ENCODE measurements at regions not wholly inside any gene's neighbourhood (a gene's known extent, or its start where the extent isn't known, plus 50 kb on each side); places are given as distances from the start of the nearest gene placed in this dataset.

DNA sequence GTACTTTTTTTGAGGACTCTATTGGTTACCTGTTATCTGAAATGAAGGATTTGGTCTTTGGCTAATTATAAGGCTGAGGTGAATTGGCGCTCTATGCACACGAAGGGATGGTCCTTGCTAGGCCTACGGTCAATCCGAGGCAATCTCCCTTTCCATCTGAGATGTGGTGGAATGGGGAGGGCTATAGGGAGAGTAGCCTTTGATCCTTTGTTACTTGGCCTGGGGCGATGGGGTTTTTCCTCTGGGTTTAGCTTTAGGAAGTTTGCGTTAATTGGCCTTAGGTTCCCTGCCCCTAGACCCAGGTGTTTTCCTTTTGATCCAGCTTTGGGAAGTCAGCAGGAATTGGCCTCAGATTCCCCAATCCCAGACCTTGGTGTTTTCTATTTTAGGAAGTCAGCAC lies 102.1 kb upstream of the C9orf72 start:
- Histone ChIP-seq H3K9ac (ENCODE audit: low read length) (no peak overlapping the region), H2BK120ac (ENCODE audit: insufficient read depth, low read length, poor library complexity) (no peak overlapping the region), H2BK12ac (ENCODE audit: low read length) (no peak overlapping the region), H2AFZ (ENCODE audit: insufficient read depth, low read length, poor library complexity) (no peak overlapping the region), H2BK5ac (ENCODE audit: low read depth, low read length, poor library complexity) (no peak overlapping the region), H4K12ac (ENCODE audit: low read depth, low read length) (no peak overlapping the region), H3K4me2 (ENCODE audit: low read length) (no peak overlapping the region), H3K79me2 (ENCODE audit: control insufficient read depth, insufficient read depth, low read length, poor library complexity) (no peaks in the 10 kb centered on the region), H2AK5ac (ENCODE audit: low read length) (no peak overlapping the region), H3K79me1 (ENCODE audit: low read length) (no peaks in the 10 kb centered on the region), H3K23ac (ENCODE audit: low read length) (no peak overlapping the region), H4K8ac (ENCODE audit: low read depth, low read length) (no peak overlapping the region), H4K91ac (ENCODE audit: low read depth, low read length) (no peak overlapping the region), H3K27me3 (ENCODE audit: insufficient read depth, low read length) (no peaks in the 10 kb centered on the region), H3K4me1 (ENCODE audit: control insufficient read depth in 1 of 2, insufficient read depth in 2 of 2, low read length in 2 of 2) (peaks cover 0 to 3% of the 10 kb centered on the region in 2 experiments), H3K14ac (ENCODE audit: low read length) (no peak overlapping the region), H3K18ac (ENCODE audit: low read length) (no peak overlapping the region), H3K9me3 (ENCODE audit: insufficient read depth, low read depth, low read length) (no peaks in the 10 kb centered on the region), H3K4me3 (ENCODE audit: low read depth, low read length) (no peak overlapping the region), H3K27ac (ENCODE audit: low read depth, low read length) (no peak overlapping the region), H3K36me3 (ENCODE audit: control insufficient read depth in 1 of 2, insufficient read depth in 2 of 2, low read length in 2 of 2) (no peaks in the 10 kb centered on the region), H3K4ac (ENCODE audit: low read depth, low read length) (no peak overlapping the region)
- no peak for DNase-seq
- WGBS (ENCODE audit: extremely low coverage, insufficient coverage, insufficient read length), result no CpG with 5 or more reads among the region's 6 CpGs

DNA sequence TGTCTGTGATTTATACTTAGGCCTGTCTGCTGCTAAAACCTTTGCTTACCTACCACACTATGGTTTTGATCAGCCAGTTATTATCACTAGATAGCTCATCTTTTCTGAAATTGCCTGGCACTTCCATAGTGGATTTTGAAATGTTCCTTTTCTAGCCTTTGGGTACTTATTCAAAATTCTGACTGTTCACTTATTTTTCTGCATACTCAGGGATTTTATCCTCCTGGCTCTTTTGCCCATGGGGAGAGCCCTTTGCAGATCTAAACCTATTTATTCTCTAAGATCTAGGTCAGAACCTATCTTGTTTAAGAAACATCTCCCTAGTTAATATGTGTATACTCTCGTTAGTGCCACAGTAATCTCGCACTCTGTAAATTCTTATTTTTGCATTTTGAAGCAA lies 103.5 kb upstream of the C9orf72 start:
- no peak overlapping the region for H2AK5ac ChIP-seq (ENCODE audit: low read length)
- H3K79me2 ChIP-seq (ENCODE audit: control insufficient read depth, insufficient read depth, low read length, poor library complexity), result no peaks in the 10 kb centered on the region
- no peak overlapping the region for H4K91ac ChIP-seq (ENCODE audit: low read depth, low read length)
- no peak overlapping the region for H2BK5ac ChIP-seq (ENCODE audit: low read depth, low read length, poor library complexity)
- H3K23ac ChIP-seq (ENCODE audit: low read length), result no peak overlapping the region
- H3K4ac ChIP-seq (ENCODE audit: low read depth, low read length), result no peak overlapping the region
- no peak overlapping the region for H3K14ac ChIP-seq (ENCODE audit: low read length)
- no peak for DNase-seq
- H2AFZ ChIP-seq (ENCODE audit: insufficient read depth, low read length, poor library complexity), result no peak overlapping the region
- no CpG with 5 or more reads among the region's 2 CpGs for WGBS (ENCODE audit: extremely low coverage, insufficient coverage, insufficient read length)
- no peak overlapping the region for H4K12ac ChIP-seq (ENCODE audit: low read depth, low read length)
- H3K27me3 ChIP-seq (ENCODE audit: insufficient read depth, low read length), result no peaks in the 10 kb centered on the region
- no peak overlapping the region for H2BK12ac ChIP-seq (ENCODE audit: low read length)
- no peak overlapping the region for H3K18ac ChIP-seq (ENCODE audit: low read length)
- no peak overlapping the region for H2BK120ac ChIP-seq (ENCODE audit: insufficient read depth, low read length, poor library complexity)
- peaks cover 0 to 3% of the 10 kb centered on the region in 2 experiments for H3K4me1 ChIP-seq (ENCODE audit: control insufficient read depth in 1 of 2, insufficient read depth in 2 of 2, low read length in 2 of 2)
- no peaks in the 10 kb centered on the region for H3K79me1 ChIP-seq (ENCODE audit: low read length)
- no peak overlapping the region for H3K27ac ChIP-seq (ENCODE audit: low read depth, low read length)
- no peak overlapping the region for H4K8ac ChIP-seq (ENCODE audit: low read depth, low read length)
- no peaks in the 10 kb centered on the region for H3K36me3 ChIP-seq (ENCODE audit: control insufficient read depth in 1 of 2, insufficient read depth in 2 of 2, low read length in 2 of 2)
- no peak overlapping the region for H3K9ac ChIP-seq (ENCODE audit: low read length)
- H3K4me2 ChIP-seq (ENCODE audit: low read length), result no peak overlapping the region
- no peak overlapping the region for H3K4me3 ChIP-seq (ENCODE audit: low read depth, low read length)
- H3K9me3 ChIP-seq (ENCODE audit: insufficient read depth, low read depth, low read length), result no peaks in the 10 kb centered on the region

DNA sequence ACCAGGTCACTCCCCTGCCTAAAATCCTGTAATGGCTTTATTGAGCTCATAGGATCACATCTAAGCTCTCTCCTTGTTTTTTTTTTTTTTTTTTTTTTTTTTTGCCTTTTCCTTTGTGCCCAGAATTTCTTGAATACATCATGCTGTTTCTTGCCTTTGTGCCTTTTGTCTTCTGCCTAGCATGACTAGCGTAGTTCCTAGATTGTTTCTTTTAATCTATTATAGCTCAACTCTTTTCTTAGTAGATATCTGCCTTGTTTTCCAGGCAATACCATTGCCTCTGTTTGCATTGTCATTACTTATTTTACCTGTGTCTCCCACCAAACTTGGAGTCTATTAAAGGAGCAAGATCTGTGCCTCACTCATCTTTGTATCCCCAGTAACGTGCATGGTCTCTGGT lies 106.1 kb upstream of the C9orf72 start:
- Histone ChIP-seq H2BK12ac (ENCODE audit: low read length) (no peak overlapping the region), H4K8ac (ENCODE audit: low read depth, low read length) (no peak overlapping the region), H4K12ac (ENCODE audit: low read depth, low read length) (no peak overlapping the region), H2AK5ac (ENCODE audit: low read length) (no peak overlapping the region), H2BK5ac (ENCODE audit: low read depth, low read length, poor library complexity) (no peak overlapping the region), H3K36me3 (ENCODE audit: control insufficient read depth in 1 of 2, insufficient read depth in 2 of 2, low read length in 2 of 2) (no peaks in the 10 kb centered on the region), H3K9me3 (ENCODE audit: insufficient read depth, low read depth, low read length) (no peaks in the 10 kb centered on the region), H3K18ac (ENCODE audit: low read length) (no peak overlapping the region), H3K9ac (ENCODE audit: low read length) (no peak overlapping the region), H3K4me3 (ENCODE audit: low read depth, low read length) (no peak overlapping the region), H3K79me2 (ENCODE audit: control insufficient read depth, insufficient read depth, low read length, poor library complexity) (no peaks in the 10 kb centered on the region), H2AFZ (ENCODE audit: insufficient read depth, low read length, poor library complexity) (no peak overlapping the region), H3K27me3 (ENCODE audit: insufficient read depth, low read length) (no peaks in the 10 kb centered on the region), H3K27ac (ENCODE audit: low read depth, low read length) (no peak overlapping the region), H4K91ac (ENCODE audit: low read depth, low read length) (no peak overlapping the region), H3K4me1 (ENCODE audit: control insufficient read depth in 1 of 2, insufficient read depth in 2 of 2, low read length in 2 of 2) (peaks cover 0 to 3% of the 10 kb centered on the region in 2 experiments), H3K4me2 (ENCODE audit: low read length) (no peak overlapping the region), H3K4ac (ENCODE audit: low read depth, low read length) (no peak overlapping the region), H3K23ac (ENCODE audit: low read length) (no peak overlapping the region), H2BK120ac (ENCODE audit: insufficient read depth, low read length, poor library complexity) (no peak overlapping the region), H3K14ac (ENCODE audit: low read length) (no peak overlapping the region), H3K79me1 (ENCODE audit: low read length) (no peaks in the 10 kb centered on the region)
- no CpG with 5 or more reads among the region's 2 CpGs for WGBS (ENCODE audit: extremely low coverage, insufficient coverage, insufficient read length)
- DNase-seq, result no peak

DNA sequence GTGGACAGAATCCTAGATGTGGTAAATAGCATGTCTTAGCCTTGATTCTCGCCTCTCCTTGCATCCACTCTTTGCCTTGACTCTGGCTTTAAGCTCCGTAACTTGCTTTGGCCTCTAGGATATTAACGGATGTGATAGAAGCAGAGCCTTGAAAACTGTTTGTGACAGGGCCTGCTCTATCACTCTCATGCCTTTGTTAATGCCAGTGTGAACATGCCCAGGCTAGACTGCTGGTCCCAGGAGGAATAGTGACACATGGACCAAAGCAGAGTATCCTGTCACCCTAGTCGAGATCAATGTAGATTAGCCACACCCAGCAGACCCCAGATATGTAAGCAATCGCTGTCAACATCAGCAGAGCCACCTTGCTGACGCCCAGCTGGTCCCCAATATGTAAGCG lies 109.9 kb upstream of the C9orf72 start:
- no CpG with 5 or more reads among the region's 7 CpGs for WGBS (ENCODE audit: extremely low coverage, insufficient coverage, insufficient read length)
- H3K79me2 ChIP-seq (ENCODE audit: control insufficient read depth, insufficient read depth, low read length, poor library complexity), result no peaks in the 10 kb centered on the region
- H2AFZ ChIP-seq (ENCODE audit: insufficient read depth, low read length, poor library complexity), result no peak overlapping the region

More for the DNA sequence above, 109.9 kb upstream of the C9orf72 start:
- Histone ChIP-seq H3K27ac (ENCODE audit: low read depth, low read length) (no peak overlapping the region), H3K4me2 (ENCODE audit: low read length) (no peak overlapping the region), H3K4me1 (ENCODE audit: control insufficient read depth in 1 of 2, insufficient read depth in 2 of 2, low read length in 2 of 2) (no peaks in the 10 kb centered on the region), H3K23ac (ENCODE audit: low read length) (peak overlapping the region; percentile 24), H3K36me3 (ENCODE audit: control insufficient read depth in 1 of 2, insufficient read depth in 2 of 2, low read length in 2 of 2) (no peaks in the 10 kb centered on the region), H3K27me3 (ENCODE audit: insufficient read depth, low read length) (no peaks in the 10 kb centered on the region), H2AK5ac (ENCODE audit: low read length) (no peak overlapping the region), H2BK120ac (ENCODE audit: insufficient read depth, low read length, poor library complexity) (no peak overlapping the region), H4K91ac (ENCODE audit: low read depth, low read length) (no peak overlapping the region), H3K9me3 (ENCODE audit: insufficient read depth, low read depth, low read length) (no peaks in the 10 kb centered on the region), H3K14ac (ENCODE audit: low read length) (no peak overlapping the region), H3K79me1 (ENCODE audit: low read length) (no peaks in the 10 kb centered on the region), H3K9ac (ENCODE audit: low read length) (no peak overlapping the region), H3K18ac (ENCODE audit: low read length) (no peak overlapping the region), H3K4me3 (ENCODE audit: low read depth, low read length) (no peak overlapping the region), H4K12ac (ENCODE audit: low read depth, low read length) (no peak overlapping the region), H2BK5ac (ENCODE audit: low read depth, low read length, poor library complexity) (no peak overlapping the region), H2BK12ac (ENCODE audit: low read length) (no peak overlapping the region), H4K8ac (ENCODE audit: low read depth, low read length) (no peak overlapping the region), H3K4ac (ENCODE audit: low read depth, low read length) (no peak overlapping the region)
- no peak for DNase-seq
